ENCODE measurements at regions not wholly inside any gene's neighbourhood (a gene's known extent, or its start where the extent isn't known, plus 50 kb on each side); places are given as distances from the start of the nearest gene placed in this dataset.
"Not testable (repeated sequence)": the region's sequence is repeated elsewhere in the genome, so short reads cannot be mapped to it uniquely, and the experiment has no call there.

- intact Hi-C loops (cut with DNase I), result no loop called here
- DNase-seq, result no peak
Measured at GRCh38 chr2:133624551-133624950, 56.3 kb upstream of the NCKAP5 start.

- no peak for DNase-seq
- intact Hi-C loops (cut with DNase I), result no loop called here
Measured at GRCh38 chr2:133627741-133628140, 59.5 kb upstream of the NCKAP5 start.

GRCh38 chr2:133633309-133633708 is 65.0 kb upstream of the NCKAP5 start:
- DNase-seq, result no peak
- intact Hi-C loops (cut with DNase I), result no loop called here

GRCh38 chr2:133633881-133634409 is 65.7 kb upstream of the NCKAP5 start:
- intact Hi-C loops (cut with DNase I), result no loop called here
- no peak for DNase-seq

- intact Hi-C loops (cut with DNase I), result no loop called here
Measured at GRCh38 chr2:133635131-133635530, 66.9 kb upstream of the NCKAP5 start.

GRCh38 chr2:133636287-133636686 is 68.0 kb upstream of the NCKAP5 start:
- no peak for DNase-seq
- intact Hi-C loops (cut with DNase I), result no loop called here

More at GRCh38 chr2:133635131-133635530, 66.9 kb upstream of the NCKAP5 start:
- DNase-seq, result no peak

GRCh38 chr2:133640103-133640502 is 71.8 kb upstream of the NCKAP5 start:
- DNase-seq, result no peak
- intact Hi-C loops (cut with DNase I), result loop anchor here (5.0 kb wide), 1 partner anchor 38 kb away; no protein-coding TSS in a partner anchor

- DNase-seq, result peak; percentile 25 to 89 (median 70)
Measured at GRCh38 chr2:133641497-133641896, 73.2 kb upstream of the NCKAP5 start.

GRCh38 chr2:133641942-133642725 is 73.9 kb upstream of the NCKAP5 start:
- intact Hi-C loops (cut with DNase I), result loop anchor here (5.0 kb wide), 1 partner anchor 40 kb away; no protein-coding TSS in a partner anchor
- peak in 4 of 42 donors; percentile 4 to 57 (median 16) for DNase-seq

More at GRCh38 chr2:133641497-133641896, 73.2 kb upstream of the NCKAP5 start:
- intact Hi-C loops (cut with DNase I), result loop anchor here (5.0 kb wide), 1 partner anchor 39 kb away; no protein-coding TSS in a partner anchor

- no peak for DNase-seq
- intact Hi-C loops (cut with DNase I), result loop anchor here (5.0 kb wide), 1 partner anchor 40 kb away; no protein-coding TSS in a partner anchor
Measured at GRCh38 chr2:133642791-133643191, 74.5 kb upstream of the NCKAP5 start.

- no peak for DNase-seq
- intact Hi-C loops (cut with DNase I), result loop anchor here (5.0 kb wide), 1 partner anchor 42 kb away; no protein-coding TSS in a partner anchor
Measured at GRCh38 chr2:133643863-133644262, 75.6 kb upstream of the NCKAP5 start.

GRCh38 chr2:133644846-133645245 is 76.6 kb upstream of the NCKAP5 start:
- intact Hi-C loops (cut with DNase I), result loop anchor here (5.0 kb wide), 1 partner anchor 43 kb away; no protein-coding TSS in a partner anchor
- DNase-seq, result no peak

GRCh38 chr2:133647386-133647785 is 79.1 kb upstream of the NCKAP5 start:
- intact Hi-C loops (cut with DNase I); DNase-seq: not testable (repeated sequence)

GRCh38 chr2:133651861-133652260 is 83.6 kb upstream of the NCKAP5 start:
- DNase-seq, result no peak
- intact Hi-C loops (cut with DNase I), result no loop called here

- no peak for DNase-seq
- intact Hi-C loops (cut with DNase I), result no loop called here
Measured at GRCh38 chr2:133652398-133652797, 84.1 kb upstream of the NCKAP5 start.

- DNase-seq, result no peak
- intact Hi-C loops (cut with DNase I), result no loop called here
Measured at GRCh38 chr2:133653056-133653455, 84.8 kb upstream of the NCKAP5 start.

- no peak for DNase-seq
- intact Hi-C loops (cut with DNase I), result no loop called here
Measured at GRCh38 chr2:133654949-133655348, 86.7 kb upstream of the NCKAP5 start.

- DNase-seq, result no peak
- intact Hi-C loops (cut with DNase I), result no loop called here
Measured at GRCh38 chr2:133655610-133656009, 87.3 kb upstream of the NCKAP5 start.

- DNase-seq, result no peak
- intact Hi-C loops (cut with DNase I), result no loop called here
Measured at GRCh38 chr2:133657591-133657990, 89.3 kb upstream of the NCKAP5 start.

Measured in head of caudate nucleus (tissue), 42 donors.